Limb (tissue), 2 donors: ENCODE measurements at regions not wholly inside any gene's neighbourhood (a gene's known extent, or its start where the extent isn't known, plus 50 kb on each side); places are given as distances from the start of the nearest gene placed in this dataset.
A peak's percentile ranks its signal among the peaks of the same experiment; 100 is the strongest.
"Not testable (repeated sequence)": the region's sequence is repeated elsewhere in the genome, so short reads cannot be mapped to it uniquely, and the experiment has no call there.

Experiments
- DNase-seq, 2 donors: peaks; one replicate each; pipeline ENCODE4 v3.0.0-alpha.2; 2016; ENCODE audit errors: extremely low spot score in 2 of 2

GRCh38 chr1:90864681-90865080, 147.6 kb upstream of the BARHL2 start:
- DNase-seq, result no peak

DNA sequence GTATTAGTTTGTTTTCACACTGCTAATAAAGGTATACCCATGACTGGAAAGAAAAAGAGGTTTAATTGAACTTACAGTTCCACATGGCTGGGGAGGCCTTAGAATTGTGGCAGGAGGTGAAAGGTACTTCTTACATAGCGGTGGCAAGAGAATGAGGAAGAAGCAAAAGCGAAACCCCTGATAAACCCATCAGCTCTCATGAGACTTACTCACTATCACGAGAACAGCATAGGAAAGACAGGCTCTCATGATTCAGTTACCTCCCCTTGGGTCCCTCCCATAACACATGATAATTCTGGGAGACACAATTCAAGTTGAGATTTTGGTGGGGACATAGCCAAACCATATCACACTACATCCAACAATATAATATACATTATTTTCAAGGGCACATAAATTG, 145.7 kb upstream of the BARHL2 start:
- DNase-seq, result no peak

DNA sequence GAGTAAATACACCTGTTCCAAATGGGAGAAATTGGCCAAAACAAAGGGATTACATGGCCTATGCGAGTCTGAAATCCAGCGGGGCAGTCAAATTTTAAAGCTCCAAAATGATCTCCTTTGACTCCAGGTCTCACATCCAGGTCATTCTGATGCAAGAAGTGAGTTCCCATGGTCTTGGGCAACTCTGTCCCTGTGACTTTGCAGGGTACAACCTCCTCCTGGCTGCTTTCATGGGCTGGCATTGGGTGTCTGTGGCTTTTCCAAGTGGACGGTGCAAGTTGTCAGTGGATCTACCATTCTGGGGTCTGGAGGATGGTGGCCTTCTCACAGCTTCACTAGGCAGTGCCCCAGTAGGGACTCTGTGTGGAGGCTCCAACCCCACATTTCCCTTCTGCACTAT, 144.3 kb upstream of the BARHL2 start:
- not testable (repeated sequence) for DNase-seq

- no peak for DNase-seq
These were observed 139.4 kb upstream of the BARHL2 start for GRCh38 chr1:90856463-90857007.

DNA sequence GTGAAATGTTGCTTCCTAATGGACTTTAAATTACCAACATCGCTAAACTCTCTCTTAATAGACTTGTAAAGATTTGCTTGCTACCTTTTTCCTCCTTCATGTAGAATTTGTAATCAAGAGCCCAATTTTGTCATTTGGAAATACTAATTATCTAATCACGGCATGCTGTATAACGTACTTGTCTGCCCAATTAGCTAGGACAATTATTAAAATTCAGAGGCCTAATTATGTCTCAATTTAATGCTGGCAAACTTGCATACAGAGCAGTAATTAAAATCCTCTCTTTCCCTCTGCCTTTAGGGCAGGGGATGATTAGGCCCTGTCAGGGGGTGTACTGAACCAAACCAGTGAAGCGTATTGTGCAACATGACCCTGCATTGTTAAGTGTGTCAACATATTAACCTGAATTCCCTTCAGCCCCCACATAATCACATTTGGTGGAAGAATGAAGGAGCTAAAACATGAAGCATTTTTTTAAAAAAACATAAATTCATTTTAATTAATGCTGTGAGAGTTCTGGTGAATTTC, 137.4 kb upstream of the BARHL2 start:
- no peak for DNase-seq

DNA sequence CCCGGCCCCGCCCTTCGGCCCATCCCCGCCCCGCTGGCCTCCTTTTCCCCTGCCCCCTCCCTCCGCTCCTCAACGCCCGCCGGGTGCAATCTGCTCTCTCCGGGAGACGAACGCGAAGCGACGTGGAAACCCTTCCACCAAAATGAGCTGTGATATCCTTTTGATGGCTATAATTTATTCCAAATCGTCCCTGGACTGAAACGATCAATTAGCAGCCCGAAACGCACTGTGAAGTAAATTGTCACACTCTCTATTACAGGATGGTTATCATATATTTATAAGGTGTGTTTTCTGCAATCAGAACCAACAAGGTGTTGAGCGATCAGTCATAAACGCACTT, 134.6 kb upstream of the BARHL2 start:
- DNase-seq, result no peak

- DNase-seq, result peak; percentile 75 to 88
These were observed 134.0 kb upstream of the BARHL2 start for GRCh38 chr1:90850898-90851710.

GRCh38 chr1:90850181-90850897, 133.2 kb upstream of the BARHL2 start:
- no peak for DNase-seq

GRCh38 chr1:90841473-90841872, 124.4 kb upstream of the BARHL2 start:
- DNase-seq, result peak in 1 of 2 donors; percentile 38

GRCh38 chr1:90840352-90840751, 123.2 kb upstream of the BARHL2 start:
- no peak for DNase-seq

DNA sequence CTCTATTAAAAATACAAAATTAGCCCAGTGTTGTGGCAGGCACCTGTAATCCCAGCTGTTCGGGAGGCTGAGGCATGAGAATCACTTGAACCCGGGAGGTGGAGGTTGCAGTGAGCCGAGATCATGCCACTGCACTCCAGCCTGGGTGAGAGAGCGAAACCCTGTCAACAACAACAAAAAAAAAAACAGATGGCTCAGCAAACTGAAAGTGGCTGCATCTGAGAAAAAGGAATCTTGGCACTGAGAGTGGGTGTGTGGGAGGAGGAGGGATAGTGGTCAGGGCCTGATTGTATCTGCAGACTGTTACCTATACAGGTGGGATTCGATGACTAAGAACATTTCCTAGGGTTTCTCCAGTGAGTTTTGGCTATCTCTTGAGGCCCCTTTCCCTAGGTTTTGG, 122.2 kb upstream of the BARHL2 start:
- no peak for DNase-seq

DNA sequence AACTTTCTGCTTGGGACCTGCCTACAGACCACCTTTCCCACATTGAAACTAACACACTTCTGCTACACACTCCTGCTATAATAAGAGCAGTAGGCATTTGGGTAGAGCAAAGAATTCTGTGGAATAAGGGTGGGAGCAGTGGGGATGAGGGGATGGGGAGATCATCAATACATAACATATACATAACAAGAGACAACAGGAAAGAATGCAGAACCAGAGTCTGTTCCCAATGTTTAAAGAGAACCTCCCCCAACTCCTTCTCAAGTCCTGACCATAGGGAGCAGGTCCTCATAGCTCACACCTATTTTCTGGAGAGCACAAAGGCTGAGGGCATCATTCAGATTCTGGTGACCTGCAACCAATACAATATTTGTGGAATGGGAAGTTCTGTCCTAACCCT, 121.6 kb upstream of the BARHL2 start:
- DNase-seq, result no peak

- no peak for DNase-seq
These were observed 120.3 kb upstream of the BARHL2 start for GRCh38 chr1:90837420-90837819.

GRCh38 chr1:90836345-90836679, 119.2 kb upstream of the BARHL2 start:
- DNase-seq, result peak in 1 of 2 donors; percentile 42

DNA sequence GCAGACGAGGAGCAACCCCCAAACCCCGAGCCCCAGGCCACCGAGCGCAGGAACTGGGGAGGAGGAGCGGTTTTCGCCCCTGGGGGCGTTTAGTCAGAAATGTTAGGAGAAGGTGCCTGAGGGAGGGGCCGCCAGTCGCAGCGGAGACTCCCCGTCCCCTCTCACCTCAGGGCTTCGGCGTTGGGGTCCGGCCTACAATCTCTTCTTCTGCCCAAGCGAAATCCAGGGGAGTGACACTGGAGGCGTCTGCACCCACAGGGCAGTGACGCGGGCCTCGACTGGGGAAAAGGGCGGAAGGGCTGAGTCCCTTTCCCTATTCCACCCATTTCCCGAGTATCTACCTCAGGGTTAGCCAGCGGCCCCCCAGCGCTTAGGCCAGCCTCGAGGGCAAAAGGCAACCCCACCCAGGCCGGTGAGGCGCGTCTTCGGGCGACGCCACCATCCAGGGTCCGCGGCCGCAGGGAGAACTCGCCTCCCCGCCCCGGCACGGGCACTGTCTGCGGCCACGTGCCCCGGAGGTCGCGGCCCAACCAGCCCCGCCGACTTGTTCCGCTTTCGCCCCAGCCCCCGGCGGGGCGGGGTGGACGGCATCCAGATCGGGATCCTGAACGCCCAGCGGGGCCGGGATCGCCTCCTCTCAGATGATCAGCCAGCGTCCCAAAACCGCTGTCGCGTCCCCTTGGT, 118.7 kb upstream of the BARHL2 start:
- peak in 1 of 2 donors; percentile 41 for DNase-seq

DNA sequence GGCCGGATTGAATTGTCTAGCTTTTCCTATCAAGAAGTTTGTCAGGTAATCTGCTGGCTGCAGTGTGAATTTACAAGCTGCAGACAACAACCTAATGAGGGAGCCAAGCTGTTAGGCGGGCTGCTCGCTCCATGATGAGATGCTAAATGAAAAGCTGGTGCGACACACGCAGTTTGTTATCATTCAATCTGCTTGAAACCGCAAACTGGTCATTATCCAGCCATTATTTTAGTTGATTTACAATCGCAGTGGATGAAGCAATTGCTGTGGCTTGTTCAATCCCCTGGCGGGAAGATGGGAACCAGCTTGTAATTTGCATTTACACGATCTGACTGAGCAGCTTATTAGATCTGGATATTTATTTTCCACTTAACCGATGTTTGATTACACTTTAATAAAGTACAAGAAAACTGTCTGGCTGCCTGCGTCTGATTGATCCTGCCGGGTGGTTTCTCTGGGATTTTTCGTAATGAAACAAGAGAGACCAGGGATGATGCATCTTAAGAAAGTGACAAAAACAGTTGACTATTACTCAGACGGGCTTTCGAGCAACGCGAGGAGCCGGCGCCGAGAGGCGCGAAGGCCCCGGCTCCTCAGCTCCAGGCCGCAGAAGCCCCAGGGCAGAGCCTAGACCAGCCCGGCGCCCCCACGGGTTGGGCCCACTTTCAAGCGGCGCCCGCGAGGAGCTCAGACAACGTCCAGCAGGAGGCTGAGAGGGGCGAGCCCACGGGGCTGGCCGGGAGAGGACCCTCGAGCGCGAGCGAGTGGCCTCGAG, 118.0 kb upstream of the BARHL2 start:
- peak in 1 of 2 donors; percentile 54 for DNase-seq

DNA sequence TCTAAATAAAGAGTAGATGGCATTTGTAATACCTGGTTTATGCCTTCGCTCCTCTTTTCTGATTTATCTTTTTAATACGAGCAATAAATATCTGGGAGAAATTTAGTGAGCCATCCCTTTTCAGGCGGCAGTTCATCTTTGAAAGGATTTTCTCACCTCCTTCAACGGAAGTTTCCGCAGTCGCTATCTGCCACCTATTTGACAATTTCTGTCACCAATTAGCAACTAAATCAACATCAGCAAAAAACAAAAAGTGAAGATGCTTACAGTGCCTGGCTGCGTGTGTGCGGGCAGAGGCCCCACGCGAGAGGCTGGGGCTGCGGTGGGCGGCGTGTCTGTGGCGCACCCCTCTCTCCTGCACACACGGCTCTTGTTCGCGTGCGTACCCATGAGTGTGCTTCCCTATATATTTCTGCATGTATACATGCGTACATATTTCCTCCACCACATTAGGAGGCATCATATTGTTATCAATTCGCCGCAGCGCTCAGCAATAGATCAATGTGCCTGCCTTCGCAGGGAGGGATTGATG, 117.3 kb upstream of the BARHL2 start:
- no peak for DNase-seq

DNA sequence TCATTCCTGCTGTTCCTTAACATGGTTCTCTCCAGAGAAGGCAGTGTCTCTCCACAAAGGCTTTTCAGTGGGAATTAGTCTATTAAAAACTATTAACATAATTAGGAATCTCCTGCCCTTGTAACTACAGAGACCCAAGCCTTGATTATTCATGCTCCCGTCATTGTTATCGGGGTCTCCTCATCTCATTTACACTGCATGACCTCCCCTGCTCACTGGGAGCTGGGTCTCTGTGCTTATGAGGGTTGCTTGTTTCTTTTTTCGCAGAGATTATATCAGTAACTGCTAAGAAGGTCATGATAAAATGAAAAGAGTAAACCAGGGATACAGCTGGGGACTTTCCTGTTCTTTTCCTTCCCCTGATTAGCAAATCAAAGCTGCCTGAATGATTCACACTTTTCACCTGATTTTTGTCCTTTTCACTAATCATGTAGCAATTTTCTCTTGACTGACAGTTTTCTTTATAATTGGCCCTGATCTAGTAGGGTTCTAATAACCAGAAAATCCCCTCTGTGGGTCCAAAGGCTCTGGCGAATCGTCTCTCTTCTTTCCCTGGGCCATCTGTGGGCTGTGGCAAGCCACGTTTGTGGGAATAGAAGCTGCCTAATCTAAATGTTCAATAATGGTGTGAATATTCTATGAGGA, 116.5 kb upstream of the BARHL2 start:
- DNase-seq, result no peak

- no peak for DNase-seq
These were observed 114.8 kb upstream of the BARHL2 start for GRCh38 chr1:90831910-90832309.

DNA sequence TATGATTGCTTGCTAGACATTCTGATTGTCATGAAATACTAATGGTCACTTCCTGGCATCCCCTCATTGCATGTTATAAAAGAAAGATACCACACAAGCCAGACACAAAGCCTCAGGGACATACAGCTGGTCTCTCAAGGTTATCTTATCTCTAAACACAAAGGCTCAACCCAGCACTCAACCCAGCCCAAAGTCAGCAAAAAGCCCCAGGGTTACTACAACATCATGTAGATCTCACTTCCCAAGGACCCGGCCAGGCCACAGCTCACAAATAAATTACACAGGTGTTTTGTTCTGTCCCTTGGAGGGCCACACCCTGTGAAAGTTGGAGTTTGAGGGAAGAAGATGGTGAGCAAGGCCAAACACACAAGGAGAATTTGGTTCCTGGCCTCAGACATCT, 109.7 kb upstream of the BARHL2 start:
- no peak for DNase-seq

- no peak for DNase-seq
These were observed 108.9 kb upstream of the BARHL2 start for GRCh38 chr1:90826024-90826423.
